NOMO-1 treated with DMSO at 0.1 percent for 48 hours (cell line): ENCODE measurements at regions not wholly inside any gene's neighbourhood (a gene's known extent, or its start where the extent isn't known, plus 50 kb on each side); places are given as distances from the start of the nearest gene placed in this dataset.

Experiments used
- DNase-seq: peaks from one replicate; lab custom pipeline; 2025; ENCODE audit not compliant: unreplicated experiment; lab: John Stamatoyannopoulos, UW

DNA sequence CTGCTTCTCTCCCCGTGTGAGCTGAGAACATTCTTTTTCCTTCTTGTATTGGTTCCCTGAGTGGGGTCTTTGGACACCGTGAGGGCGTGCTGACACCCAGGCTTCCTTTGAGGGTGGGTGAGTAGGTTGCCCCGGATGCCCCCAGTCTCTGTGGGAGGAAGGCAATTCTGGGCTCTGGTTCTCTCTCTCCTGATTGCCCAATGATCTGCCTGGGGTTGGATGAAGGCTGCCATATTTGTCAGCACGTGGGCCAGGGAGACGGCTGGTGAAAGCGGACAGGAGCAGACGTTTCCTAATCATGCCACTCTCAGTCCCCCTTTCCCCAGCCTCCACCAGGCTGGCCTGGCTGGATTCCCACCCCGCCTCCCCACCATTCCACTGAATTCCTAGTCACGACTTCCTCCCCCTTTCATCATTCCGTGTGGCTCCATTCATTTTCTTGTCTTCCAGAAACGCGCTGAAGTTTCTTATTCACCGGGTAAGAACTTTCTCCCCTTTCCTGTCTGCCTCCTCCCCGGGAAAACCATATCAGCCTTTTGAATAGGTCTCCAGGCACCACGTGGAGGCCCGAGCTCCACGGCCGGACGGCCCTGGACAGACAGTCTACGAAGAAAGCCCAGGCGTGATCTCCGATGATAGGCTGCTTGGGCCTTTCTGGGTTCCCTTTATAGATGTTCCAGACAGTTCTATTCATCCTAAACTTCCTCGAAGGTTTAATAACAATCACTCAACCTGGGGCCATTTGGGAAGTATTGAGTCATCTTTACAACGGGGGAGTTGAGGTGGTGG is 98.7 kb upstream of the NPTX2 start:
- DNase-seq = no peak

GRCh38 chr7:98515201-98515600 is 101.9 kb upstream of the NPTX2 start:
- DNase-seq = no peak

GRCh38 chr7:98514211-98515031 is 102.7 kb upstream of the NPTX2 start:
- no peak for DNase-seq

GRCh38 chr7:98511175-98511574 is 105.9 kb upstream of the NPTX2 start:
- DNase-seq = no peak

DNA sequence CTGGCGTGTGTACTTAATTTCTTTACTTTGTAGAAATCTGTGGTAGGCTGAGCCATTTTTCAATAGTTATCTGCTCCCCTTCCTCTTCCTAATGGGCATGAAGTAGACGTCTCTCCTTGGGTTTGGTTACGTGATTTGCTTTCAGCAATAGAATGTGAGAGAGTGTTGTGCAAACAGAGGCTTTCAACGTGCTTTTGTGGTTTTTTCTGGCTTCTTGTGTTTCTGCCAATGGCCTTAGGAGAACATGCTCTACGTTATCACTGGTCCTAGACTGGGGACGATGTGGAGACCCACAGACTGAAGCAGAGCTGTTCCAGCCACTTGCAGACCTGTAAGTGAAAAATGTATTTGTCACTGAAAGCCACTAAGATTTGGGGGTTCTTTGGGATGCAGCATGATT is 107.2 kb upstream of the NPTX2 start:
- DNase-seq = no peak

- DNase-seq = no peak
Observed at GRCh38 chr7:98506471-98506870, 105.6 kb upstream of the BAIAP2L1 start.

- no peak for DNase-seq
Observed at GRCh38 chr7:98500764-98501163, 99.9 kb upstream of the BAIAP2L1 start.

- no peak for DNase-seq
Observed at GRCh38 chr7:98496618-98497017, 95.7 kb upstream of the BAIAP2L1 start.

DNA sequence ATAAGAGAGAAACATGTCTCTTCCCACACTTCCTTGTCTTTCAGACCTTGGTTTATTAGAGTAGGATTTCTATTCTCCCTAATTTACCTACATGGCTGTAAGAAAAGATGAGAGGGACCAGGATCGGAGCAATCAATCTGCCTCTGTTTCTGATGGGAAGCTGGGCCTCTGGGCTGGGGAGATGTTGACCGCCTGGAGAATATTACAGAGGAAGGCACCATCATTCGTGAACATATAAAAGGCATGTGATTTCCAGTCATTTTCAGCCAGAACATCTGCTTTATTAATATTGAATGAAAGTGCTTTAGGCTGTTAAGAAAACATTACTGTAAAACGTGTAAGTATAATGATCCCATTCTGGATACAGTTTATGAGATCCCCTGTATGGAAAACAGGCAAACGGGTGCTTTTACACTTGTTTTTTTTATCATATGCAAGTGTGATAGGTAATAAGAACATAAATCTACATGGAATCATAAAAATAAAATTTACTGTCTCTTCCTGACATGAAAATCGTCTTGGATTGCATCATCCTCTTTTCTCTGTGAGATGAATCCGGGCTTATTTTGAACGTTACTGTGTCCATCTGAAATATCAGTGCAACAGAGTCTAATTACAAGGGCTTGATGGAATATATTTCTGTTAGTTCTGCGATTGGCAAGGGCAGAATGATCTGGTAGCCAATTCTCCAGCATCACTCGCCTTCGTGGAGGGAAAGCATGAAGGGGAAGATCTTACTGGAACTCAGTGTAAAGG is 94.5 kb upstream of the BAIAP2L1 start:
- no peak for DNase-seq

DNA sequence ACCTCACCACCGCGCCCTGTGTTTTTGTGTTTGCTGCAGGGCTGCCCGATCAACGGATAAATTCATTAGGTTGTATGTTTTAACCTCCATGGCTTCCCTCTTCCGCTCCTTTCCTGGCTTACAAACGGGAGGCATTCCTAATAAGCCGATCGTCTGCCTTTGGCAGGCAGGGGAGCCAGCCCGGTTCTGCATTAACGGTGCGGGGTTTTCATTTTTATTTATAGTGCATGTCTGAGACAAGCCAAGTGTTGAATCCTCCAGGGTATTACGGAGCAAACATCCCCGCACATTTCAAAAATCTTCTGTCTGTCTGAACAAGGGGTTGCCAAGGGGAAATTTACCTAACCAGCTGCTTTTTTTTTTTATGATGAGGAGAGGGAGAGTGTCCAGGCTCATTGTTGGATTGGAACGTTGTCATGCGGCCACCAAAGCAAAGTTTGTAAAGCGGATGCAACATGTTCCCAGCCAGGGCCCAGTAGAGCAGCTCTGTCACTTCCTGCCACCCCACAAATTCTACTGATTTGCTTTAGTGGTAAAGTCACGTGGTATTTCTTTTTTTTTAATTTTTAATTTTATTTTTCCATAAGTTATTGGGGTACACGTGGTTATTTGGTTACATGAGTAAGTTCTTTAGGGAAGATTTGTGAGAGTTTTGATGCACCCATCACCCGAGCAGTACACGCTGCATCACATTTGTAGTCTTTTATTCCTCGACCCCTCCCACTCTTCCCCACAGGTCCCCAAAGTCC is 92.3 kb upstream of the BAIAP2L1 start:
- no peak for DNase-seq

GRCh38 chr7:98488167-98488566 is 87.3 kb upstream of the BAIAP2L1 start:
- DNase-seq = no peak

DNA sequence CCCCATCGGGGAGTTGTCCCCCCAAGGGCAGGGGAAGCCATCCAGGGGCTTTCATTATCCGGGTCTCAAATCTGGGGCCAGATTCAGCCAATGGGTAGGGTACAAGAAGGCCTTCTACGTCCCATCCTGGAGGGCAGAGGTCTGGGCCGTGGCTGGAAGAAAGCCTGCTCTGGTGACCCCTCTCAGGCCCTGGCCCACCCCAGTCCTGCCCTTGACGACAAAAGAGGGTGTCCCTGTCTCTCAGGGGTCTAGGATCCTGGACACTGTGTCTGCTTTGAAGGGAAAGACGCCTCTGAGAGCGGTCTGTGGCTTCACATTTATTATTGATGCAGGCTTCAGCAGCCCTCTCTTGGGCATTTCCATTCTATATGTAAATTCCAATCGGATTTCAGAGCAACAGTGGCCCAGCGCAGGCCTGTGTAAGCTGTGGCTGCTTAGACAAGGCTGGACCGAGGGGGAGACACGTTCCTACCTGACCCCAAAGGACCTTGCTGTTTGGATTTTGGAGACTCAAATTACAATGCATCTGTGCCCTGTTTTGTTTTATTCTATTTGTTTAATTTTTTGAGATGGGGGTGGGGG is 83.2 kb upstream of the BAIAP2L1 start:
- no peak for DNase-seq

GRCh38 chr7:98483276-98483963 is 82.5 kb upstream of the BAIAP2L1 start:
- peak; percentile 62 for DNase-seq

DNA sequence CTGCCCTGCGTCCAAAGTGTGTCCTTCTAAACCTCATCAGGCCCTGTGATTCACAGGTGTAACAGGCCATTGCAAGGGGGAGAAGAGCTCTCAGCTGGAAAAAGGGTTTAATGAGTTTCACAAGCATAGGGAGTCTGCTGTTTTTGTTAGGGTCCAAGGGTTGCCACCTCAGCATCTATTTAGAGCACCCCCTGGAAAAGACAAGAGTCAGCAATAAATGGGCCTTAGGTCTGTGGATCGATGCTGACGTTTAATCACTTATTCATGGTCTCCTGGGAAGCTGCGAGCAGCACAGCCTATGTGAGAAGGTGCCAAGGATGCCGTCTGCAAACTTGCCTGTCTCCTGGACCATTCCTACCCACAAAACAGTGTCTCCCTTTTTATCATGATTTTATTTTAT is 78.4 kb upstream of the BAIAP2L1 start:
- DNase-seq = no peak

GRCh38 chr7:98475352-98475751 is 74.5 kb upstream of the BAIAP2L1 start:
- no peak for DNase-seq

- DNase-seq = peak; percentile 50
Observed at GRCh38 chr7:98474558-98474957, 73.7 kb upstream of the BAIAP2L1 start.

DNA sequence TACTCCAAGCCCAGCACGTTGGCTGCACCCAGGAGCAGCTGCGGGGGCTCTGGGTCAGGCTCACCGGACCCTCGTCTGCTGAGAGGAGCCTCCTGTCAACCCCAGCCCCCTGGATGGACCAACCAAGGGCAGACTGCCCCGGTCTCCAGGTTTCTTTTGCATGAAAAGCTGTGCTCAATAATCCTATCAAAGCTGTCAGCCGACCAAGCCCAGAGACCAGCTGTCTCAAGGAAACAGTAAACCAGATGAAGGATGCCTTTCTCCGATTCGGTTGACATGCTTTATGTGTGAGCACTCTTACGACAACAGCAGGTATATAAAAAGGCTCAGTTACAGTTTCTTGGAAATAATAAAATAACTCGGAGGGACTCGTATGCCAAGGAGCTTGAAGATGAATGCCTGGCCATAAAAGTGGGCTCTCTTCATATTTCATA is 71.6 kb upstream of the BAIAP2L1 start:
- DNase-seq = no peak

- DNase-seq = no peak
Observed at GRCh38 chr7:98470485-98471240, 69.8 kb upstream of the BAIAP2L1 start.

DNA sequence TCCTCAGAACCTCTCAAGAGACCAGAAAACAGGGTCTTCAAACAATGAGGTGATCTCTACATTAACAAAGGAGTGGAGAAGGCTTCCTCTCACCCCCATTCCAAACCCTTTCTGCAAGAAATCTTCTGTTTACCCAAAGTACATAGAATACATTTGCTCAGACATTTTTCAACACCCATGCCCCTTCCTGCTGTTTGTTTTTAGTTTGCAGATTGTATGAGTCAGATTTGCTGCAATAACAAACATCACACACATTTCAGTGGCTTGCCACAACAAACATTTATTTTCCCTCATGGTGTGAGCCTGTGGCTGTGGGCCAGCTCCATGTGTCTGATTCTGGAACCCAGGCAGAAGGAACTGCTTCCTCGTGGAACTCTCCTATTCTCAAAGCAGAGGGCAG is 68.2 kb upstream of the BAIAP2L1 start:
- DNase-seq = no peak
